Heart left ventricle (tissue), 13 donors: ENCODE measurements at regions not wholly inside any gene's neighbourhood (a gene's known extent, or its start where the extent isn't known, plus 50 kb on each side); places are given as distances from the start of the nearest gene placed in this dataset.

Experiments
- POLR2A ChIP-seq, 2 donors: fragments of 450-650 bp; IDR thresholded peaks; one replicate each; pipeline ENCODE4 v1.6.1; 2017; ENCODE audit warnings: antibody characterized with exemption in 2 of 2, mild to moderate bottlenecking in 2 of 2, moderate library complexity in 2 of 2
- TF ChIP-seq, protein P1 (sequence below), 12 donors: fragments of 200-600 bp; sonication (generic) in 4 of 12; IDR thresholded peaks; one replicate each; pipeline versions ENCODE4 v1.5.0 to v1.8.0; 2018 to 2022; ENCODE audit warnings: antibody characterized with exemption in 12 of 12, mild to moderate bottlenecking in 5 of 12
- donor health status: ischemic (EF 13 %, LVEDD 7.1; RV severe dilation, severe dysfunction).
- donor health status: DM: no; HTN: yes; CAD: no.
- donor health status: DM: no; HTN: no; CAD: no.
- donor health status: ischemic (EF 25% LVEDD 6.9; RV normal size, moderate dysfunction).
- donor health status: ischemic (EF 25% LVEDD 5.7; RV mildly dilated, moderate dysfunction).
- donor health status: ischemic (EF 35%, LVEDD 5.7; RV mildly dilated, moderate dysfunction).
- donor health status: nonischemic (EF 11% LVEDD 7.7; RV severe dilation, severe dysfunction).
- donor health status: DM: yes; HTN: yes; CAD: no.
- donor health status: PGD.
- donor health status: ischemic (EF 29% LVEDD 5.4; RV normal size, mild dysfunction).
- donor health status: nonischemic (EF 23%, LVEDD 6.1; RV moderate dilation, normal function).

DNA sequence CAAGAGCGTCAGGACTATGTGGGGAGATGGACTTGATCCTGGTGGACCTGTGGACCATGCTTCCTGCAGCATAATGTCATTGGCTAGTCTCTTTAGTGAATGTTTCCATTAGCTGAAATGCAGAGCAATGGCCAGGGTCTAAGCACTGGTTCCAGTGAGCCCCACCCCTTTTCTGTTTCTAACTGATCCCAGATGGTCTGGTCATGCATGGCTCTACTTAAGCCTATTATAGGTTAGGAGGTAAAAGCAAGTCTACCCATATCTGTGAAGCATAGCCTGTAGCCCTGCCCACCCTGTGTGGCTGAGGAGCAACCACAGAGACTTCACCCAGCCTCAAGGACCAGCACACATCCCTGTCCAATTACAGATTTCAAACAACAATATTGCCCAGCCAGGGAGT lies 419.2 kb downstream of the ZNF385D start:
- TF ChIP-seq, protein P1, sequence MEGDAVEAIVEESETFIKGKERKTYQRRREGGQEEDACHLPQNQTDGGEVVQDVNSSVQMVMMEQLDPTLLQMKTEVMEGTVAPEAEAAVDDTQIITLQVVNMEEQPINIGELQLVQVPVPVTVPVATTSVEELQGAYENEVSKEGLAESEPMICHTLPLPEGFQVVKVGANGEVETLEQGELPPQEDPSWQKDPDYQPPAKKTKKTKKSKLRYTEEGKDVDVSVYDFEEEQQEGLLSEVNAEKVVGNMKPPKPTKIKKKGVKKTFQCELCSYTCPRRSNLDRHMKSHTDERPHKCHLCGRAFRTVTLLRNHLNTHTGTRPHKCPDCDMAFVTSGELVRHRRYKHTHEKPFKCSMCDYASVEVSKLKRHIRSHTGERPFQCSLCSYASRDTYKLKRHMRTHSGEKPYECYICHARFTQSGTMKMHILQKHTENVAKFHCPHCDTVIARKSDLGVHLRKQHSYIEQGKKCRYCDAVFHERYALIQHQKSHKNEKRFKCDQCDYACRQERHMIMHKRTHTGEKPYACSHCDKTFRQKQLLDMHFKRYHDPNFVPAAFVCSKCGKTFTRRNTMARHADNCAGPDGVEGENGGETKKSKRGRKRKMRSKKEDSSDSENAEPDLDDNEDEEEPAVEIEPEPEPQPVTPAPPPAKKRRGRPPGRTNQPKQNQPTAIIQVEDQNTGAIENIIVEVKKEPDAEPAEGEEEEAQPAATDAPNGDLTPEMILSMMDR (IDR thresholded peaks at IDR 0.05), result no peak
- no peak for TF ChIP-seq POLR2A (IDR thresholded peaks at IDR 0.05)
